Right forelimb (tissue), 1 donor: ENCODE measurements at regions not wholly inside any gene's neighbourhood (a gene's known extent, or its start where the extent isn't known, plus 50 kb on each side); places are given as distances from the start of the nearest gene placed in this dataset.
"Not testable (repeated sequence)": the region's sequence is repeated elsewhere in the genome, so short reads cannot be mapped to it uniquely, and the experiment has no call there.

ENCODE experiments used
- DNase-seq: peaks from one replicate; pipeline ENCODE4 v3.0.0-alpha.2; 2018

DNA sequence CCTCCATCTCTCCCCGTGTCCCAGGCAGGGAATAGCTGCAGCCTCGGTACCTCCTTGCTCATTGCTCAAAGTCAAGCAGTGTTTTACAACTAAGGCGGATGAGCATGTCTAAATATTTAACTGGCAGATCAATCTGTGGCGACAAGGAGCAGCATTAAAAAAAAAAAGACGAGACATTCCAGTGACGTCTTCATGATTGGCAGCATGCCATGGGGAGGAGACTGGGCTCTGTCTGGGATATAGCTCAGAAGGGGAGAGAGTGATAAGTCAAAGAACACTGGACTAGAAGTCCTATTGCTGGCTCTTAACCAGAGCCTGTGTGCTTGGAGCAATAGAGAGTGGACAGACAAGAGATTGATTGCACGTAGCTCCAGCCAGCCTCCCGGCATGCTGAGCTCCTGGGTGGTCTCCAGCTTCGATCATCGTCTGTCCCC is 287.5 kb upstream of the PODXL start:
- DNase-seq, result no peak

DNA sequence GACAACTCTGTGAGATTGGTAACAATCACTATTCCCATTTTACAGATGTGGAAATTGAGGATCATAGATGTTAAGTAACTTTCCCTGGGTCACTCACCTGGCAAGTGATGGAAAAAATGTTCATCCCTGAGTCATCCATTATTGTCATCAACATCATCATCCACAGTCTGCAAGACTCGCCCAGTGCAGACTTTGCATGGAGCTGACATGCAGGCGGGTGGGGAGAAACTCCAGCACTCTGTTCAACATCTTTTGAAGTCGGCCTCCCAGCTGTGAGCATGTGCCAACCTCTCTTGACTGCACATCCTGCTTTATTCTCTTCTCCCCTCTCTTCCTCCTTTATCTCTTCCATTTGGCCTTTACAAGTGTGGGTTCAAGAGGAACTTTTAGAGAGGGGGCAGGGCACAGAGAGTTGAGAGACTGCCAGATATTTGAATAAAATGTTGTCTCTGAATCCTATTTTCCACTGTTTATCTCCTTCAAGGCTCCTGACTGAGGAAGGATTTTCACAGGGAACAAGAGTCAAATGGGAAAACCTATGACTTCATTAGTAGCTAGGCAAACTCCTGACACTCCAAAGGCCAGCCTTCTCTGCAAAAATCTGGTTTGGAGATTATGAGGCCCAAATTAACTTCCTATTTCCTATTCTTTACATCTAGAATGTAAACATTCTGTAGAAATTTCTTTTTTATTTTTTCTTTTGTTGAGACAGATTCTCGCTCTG is 283.7 kb upstream of the PODXL start:
- DNase-seq, result no peak

DNA sequence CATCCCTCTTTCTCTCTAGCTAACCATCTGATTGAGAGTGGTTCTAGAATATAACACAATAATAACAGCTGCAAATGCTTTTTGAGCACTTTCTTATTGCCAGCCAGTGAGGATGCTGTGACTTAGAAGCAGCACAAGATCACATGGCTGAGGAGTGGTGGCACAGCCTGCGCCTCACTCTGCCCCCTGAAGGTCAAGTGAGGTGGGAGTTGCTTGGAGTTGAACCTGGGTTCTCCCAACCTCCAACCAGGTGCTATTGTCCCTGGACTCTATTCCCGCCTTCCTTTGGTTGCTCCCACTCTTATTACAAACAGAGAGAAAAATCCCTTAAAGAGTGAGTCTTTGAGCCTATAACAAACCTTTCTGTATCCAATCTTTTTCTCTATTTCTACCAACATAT is 280.3 kb upstream of the PODXL start:
- DNase-seq, result no peak

DNA sequence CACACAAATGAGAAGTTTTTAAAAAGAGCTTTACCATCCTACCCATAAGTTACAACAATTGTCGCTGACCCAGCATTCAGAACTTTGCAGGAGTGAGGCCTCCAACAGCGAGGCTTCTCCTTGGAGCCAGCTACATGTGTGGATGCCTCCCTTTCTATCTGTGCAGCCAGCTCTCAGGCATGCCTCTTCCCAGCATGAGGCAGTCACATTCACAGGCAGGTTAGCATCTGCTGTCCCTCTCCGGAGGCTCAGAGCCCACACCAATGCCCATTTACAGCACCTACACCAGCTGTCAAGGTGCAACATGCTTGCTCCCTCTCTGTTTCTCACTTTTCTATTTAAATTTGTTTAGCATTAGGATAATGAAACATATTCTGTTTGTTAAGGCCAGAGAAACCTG is 278.7 kb upstream of the PODXL start:
- DNase-seq, result no peak

DNA sequence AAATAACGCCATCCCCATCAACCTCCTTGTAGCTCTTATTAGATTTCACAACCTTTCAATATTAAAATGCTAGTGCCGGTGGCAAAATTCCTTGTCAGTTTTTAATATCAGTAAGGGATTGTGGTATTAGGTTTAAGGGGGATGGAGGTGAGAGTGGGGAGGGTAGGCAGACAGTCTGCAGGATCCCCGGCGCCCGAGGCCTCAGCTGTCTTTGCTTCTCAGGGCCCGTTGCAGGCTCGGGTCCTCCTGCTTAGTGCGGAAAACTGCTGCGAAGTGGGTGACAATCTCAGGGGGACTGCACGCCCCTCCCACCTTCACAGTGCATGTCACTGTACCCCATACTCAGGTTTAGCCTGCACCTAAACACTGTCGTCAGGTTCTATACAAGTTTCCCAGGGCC is 274.3 kb upstream of the PODXL start:
- no peak for DNase-seq

DNA sequence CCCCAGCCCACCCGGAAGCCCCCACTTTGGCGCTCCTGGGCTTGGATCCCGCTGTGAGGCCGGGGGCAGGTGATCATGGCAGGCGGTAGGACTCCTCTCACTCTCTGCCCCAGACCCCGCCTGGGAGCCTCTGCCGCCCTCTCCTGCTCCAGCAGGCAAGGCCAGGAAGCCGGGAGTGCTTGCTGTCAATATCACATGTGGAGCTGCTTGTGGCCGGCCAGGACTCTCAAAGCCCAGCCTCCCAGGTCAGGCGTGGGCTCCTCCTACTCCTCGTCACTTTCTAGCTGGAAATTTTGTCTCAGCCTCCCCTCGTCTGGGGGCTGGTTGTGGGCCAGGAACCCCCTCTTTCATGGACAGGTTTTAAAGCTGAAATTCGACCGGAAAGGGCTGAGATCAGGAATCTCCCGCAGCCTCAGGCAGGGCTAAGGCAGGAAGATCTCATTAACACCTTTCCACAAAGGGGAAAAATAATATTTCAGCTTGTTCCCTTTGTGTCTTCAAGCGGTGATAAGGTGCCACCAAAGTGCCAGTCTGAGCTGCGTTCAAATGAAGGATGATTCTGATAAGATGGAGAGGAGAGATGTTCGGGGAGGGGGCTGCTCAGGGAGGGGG is 273.6 kb upstream of the PODXL start:
- no peak for DNase-seq

DNA sequence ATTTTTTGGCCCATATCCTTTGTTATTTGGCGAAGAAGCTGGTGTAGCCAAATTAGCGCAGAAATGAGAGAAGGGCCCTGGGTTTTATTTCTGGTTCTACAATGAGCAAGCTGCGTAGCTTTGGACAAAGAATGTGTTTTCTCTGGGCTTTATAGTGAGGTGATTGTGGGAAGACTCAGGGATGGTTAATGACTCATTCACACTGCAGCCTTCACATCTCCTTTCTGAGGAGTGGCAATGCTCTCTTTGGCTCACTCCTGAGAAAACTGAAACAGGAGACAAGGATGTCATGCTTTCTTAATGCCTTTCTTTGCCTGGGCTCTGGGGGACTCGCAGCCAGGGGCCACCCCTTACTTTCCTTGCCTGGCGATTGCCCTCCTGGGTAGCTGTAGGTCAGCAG is 271.0 kb upstream of the PODXL start:
- no peak for DNase-seq

DNA sequence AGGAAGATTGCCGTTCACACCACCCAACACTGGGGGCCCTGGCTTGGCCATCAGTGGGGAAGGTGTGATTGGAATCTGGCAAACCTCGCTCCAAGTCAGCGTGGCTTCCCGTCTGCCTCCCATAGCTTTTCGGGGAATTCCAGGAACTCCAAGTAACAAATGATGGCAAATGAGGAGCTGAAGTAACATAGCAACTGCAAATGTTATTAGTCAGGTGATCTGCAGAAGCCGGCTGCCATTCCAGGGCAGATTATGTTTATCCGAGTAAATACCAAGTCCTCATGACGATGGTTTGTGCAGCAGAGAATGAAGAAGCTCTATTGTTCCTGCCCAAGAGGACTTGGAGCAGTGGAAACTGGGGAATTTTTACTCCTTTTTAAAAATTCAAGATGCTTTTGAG is 270.5 kb upstream of the PODXL start:
- no peak for DNase-seq

DNA sequence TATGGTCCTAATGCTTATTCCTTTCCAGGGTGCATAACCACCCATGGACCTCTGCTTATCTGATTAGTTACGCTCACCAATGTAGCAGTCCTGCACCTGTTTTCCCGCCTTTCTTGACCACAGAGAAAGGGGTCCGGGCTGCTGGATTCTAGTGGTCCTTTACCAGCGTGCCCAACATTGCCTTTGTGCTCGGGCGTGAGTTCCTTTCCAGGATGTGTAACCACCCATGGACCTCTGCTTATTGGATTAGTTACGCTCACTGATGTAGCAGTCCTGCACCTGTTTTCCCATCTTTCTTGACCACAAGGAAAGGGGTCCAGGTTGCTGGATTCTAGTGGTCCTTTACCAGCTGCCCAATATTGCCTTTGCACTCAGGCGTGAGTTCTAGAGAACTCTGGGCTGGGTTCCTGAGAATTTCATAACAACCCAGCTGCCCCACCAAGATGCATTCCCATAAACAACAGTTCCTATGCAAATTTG is 267.6 kb upstream of the PODXL start:
- not testable (repeated sequence) for DNase-seq

DNA sequence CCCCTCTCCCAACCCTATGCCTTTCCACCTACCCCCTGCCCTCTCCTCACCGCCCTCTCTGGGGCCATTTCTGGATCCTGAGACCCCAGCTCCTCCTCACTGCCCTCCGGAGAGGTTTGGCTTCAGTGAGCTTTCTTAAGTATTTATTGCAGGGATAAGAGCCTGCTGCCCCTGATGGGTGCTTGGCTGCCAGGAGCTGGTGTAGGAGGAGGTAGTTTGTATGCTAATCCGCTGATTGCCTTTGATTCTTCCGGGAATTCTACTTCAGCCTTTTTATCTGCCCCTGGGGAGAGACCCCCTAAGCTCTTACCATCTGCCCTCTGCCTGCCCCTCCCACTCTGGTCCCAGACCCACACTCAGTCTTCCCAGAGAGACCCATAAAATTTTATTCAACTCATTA is 263.5 kb upstream of the PODXL start:
- no peak for DNase-seq

DNA sequence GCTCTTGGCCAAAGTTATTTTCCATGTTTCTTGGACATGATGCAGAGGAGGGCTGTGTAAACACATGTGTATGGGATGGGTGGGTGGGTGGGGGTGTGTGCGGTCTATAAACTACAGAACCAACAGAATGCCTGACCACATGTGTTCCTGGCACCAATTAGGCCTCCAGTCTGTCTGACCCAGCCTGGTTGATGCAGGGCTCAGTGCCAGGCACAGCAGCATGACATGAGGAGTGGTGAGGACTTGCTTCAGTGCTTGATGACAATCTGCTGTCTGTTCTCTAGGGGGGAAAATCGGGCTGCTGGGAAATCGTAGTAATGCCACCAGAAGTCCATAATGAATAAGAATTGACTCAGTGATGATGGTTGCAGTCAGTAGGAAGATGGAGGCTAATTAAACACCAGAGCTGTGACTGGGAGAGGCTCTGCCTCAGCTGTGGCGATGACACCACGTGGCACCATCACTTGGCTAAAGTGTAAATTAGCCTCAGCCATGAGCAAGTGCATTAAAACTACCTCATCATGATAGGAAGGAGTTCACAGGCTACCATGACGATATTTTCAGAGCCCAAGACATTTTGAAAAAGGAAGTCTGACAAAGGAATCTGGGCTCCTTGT is 260.1 kb upstream of the PODXL start:
- no peak for DNase-seq

DNA sequence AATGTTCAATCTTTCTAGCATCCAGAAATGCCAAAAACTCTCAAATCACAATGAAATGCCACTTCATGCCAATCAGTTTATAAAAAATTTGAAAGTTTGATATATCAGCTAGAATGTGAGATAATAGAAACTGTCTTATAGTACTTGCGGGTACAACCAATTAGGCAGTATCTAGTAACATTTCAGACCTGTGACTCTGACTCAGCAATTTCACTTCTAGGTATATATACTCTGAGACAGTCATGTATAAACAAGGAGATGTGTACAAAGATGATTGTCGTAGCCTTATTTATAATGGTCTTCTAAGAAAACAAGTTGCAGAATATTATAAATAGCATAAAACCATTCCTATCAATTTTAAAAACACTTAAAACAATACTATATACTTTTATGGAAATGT is 252.3 kb upstream of the PODXL start:
- no peak for DNase-seq

DNA sequence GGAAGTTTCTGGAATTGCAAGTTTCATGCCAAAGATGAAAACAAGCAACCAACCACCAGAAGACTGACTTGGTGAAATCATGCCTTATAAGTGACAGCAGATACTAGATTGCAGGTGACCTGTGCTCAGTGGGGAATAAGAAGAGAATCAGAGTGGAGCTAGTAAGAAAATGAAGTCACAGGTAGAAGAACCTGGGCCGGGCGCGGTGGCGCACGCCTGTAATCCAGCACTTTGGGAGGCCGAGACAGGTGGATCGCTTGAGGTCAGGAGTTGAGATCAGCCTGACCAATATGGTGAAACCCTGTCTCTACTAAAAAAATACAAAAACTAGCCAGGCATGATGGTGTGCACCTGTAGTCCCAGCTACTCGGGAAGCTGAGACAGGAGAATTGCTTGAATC is 251.7 kb upstream of the PODXL start:
- not testable (repeated sequence) for DNase-seq

DNA sequence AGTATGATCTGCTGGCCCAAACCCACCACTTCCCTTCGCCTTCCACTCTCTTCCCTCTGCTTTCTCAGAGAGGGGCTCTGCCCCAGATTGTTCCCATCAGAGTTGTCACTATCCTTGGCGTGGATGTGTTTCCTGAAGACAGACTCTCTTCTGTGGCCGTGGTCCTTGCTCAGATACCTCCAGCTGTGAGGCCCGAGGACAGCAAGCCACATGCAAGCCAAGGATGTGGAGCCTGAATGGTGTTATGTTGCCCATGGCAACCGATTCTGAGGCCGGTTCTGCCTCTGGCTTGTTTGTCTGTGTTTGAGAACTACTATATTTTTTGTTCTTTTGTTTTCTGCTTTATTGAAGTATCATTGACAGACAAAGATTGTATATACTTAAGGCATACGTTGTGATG is 247.4 kb upstream of the PODXL start:
- DNase-seq, result no peak

DNA sequence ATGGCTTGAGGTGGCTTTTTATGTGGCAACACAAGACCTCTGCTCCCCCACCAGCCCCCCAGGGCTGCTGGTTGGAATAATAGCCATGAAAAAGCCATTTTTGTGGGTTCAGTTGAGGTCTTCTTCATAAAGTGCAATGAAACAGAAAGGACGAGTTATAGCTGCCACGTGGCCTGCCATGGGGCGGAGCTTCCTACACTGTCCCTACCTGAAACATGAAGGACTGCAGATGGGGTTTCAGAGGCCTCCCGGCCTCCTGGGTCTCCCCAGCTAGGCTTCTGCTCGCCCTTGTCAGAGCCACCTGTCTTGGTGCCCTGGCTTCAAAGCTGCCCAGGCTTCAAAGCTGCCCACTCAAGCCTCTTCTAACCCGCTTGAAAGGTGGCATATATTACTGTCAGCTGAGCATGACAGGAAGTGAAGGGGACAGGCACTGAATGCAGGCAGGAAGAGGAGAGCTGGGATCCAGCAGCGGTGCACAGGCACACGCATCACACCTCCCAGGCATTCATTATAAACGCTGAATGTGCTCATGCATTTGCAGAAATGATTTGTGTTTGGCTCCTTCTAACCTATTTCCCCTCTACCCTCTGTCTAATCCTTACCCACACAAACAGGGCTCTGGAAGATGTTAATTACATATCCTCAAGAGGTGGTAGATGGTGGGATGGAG is 245.9 kb upstream of the PODXL start:
- DNase-seq, result no peak

DNA sequence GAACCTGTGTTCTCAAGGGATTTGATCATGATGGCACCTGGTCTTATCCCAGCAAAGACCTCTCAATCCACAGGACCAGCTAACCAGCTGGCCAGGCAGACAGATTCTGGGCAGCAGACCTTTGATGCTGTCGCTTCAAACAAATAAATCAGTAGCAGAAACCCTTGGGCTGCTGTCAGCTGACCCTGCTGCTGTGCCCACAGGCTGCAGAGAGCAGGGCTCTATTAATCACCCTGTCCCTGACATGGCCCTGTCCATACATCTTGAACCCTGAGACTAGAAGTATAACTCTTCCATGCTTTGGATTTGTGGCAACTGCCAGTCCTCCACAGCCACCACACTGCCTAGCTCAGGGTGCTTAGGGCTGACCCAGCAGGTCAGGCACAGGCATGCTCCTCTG is 244.1 kb upstream of the PODXL start:
- DNase-seq, result no peak

DNA sequence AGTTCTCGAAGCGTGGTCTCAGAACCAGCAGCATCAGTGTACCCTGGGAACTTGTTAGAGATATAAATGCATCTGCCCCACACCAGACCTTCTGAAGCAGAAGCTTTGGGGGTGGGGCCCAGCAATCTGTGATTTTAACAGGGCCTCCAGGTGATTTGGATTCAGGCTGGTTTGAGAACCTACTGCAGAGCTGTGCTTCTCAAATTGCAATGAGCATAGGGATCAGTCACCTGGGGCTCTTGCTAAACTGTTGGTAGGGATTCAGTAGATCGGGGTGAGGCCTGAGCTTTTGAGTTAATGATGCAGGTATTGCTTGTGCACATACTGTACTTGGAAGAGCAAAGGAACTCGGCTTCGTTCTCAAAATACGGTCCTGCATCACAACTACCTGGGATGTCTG is 243.6 kb upstream of the PODXL start:
- no peak for DNase-seq

DNA sequence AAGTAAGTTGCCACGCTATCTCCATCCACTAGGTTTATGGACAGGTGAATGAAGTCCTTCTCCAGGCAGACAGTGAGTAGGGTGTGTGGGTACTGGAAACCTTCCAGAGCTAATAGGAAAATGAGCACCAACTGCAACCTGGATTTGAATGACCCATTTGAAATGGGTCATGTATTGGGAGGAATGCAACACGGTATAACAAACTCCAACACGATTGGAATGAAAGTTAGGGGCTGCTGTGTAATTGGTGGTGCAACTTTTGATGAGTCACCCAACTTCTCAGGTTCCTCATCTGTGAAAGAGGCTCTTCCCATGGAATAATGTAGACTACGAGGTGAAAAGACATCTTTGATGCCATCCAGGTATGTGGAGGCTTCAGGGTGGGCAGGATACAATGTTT is 241.4 kb upstream of the PODXL start:
- no peak for DNase-seq

DNA sequence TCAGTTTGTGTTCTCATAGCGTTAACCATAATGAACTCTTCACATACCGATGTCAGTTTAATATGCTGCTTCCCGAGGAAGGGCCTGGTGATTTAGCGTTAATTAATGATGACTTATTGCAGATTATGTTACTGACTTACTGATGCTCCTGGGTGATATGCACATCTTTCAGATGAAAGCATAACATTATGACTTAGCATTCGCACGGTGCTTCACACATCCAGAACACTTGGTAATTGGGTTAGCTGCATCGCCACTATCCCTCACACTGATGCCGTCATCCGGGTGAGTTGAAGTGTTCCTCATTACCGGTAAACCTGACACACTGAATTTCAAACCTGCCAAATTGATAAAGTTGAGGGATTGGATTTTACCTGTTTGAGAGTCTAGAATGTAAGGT is 239.0 kb upstream of the PODXL start:
- no peak for DNase-seq

DNA sequence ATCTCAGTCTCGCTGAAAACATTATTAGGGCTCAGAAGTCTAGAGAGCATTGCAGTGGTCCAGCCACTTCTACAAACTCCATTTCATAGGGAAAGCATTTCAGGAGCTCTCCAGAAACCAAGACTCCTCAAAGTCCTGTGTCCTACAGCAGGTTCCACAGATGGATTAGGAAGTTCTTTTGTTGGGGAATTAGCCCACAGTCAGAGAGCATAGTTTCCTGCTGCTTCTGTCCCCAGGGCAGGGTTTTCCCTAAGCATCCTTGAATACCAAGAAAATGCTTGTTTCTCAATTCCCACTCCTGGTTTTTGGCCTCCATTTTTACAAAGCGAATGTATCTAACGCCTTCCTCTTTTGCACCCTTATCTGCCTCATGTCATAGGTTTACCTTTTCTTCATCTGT is 235.9 kb upstream of the PODXL start:
- no peak for DNase-seq

DNA sequence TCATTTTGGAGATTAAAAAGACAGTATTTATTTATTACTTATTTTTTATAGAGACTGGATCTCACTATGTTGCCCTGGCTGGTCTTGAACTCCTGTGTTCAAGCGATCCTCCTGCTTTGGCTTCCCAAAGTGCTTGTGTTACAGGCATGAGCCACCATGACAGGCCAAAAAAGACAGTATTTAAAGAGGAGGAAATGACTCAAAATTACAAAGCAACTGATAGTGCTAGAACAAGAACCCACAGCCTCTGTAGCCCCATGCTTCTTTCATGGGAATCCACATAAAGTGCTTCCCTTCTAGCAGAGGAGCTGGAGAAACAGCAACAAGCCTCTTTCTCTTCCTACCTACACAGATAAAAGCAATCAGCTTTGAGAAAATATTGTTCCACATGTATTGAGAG is 230.7 kb upstream of the PODXL start:
- DNase-seq, result no peak

DNA sequence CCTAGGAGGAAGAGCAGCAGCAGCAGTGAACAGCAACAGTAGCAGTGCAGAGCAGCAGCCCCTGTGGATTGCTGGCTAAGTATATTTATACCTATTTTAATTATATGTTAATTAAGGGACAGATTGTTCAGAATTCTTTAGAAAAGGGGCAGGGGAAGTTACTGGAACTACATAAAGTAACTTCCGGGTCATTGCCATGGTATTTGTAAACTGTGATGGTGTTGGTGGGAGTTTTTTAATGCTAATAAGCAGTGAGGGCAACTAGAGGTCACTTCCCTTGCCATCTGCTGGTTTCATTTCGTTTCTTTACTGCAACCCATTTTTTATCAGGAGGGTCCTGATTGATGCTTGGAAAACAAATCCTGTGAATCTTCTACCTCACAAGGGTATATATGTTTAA is 229.8 kb upstream of the PODXL start:
- DNase-seq, result no peak

DNA sequence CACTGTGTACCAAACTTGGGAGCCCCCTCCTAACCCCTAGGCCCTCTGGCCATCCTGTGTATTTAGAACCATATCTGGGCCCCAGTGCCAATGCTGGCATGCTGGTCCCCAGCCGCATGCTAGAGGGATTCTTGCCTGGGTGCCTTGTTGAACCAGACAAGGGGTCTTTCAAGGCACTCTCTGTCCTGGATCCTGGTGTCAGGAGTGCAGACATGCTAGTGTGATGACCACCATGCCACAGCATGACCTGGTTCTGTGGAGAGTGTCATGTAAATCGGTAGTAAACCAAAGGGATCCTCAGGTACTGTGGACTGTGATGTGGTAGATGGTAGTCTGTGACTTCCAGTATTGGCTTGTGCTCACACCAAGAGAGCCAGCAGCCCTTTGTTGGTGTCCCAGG is 222.2 kb upstream of the PODXL start:
- no peak for DNase-seq
